ENCODE measurements at regions not wholly inside any gene's neighbourhood (a gene's known extent, or its start where the extent isn't known, plus 50 kb on each side); places are given as distances from the start of the nearest gene placed in this dataset.

DNA sequence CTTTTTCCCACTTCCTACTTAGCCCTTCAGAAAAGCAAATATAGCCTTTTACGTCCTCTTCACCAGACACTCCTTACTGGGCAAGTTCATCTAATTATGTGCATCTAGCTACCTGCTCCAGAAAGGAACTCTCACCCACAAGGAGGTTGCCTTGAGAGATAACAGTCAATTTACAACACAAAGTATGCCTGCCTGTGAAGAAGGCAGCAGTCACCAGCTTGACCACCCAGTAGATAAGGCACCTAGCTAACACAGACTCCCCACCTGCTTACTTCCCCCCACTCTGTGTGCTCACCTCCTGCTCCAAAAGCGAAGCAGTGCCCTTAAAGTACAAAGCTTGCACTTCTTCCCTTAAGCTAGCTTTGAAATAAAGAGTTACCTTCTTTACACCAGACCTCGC lies 111.7 kb upstream of the MRPS30 start:
- TF ChIP-seq, protein P1, sequence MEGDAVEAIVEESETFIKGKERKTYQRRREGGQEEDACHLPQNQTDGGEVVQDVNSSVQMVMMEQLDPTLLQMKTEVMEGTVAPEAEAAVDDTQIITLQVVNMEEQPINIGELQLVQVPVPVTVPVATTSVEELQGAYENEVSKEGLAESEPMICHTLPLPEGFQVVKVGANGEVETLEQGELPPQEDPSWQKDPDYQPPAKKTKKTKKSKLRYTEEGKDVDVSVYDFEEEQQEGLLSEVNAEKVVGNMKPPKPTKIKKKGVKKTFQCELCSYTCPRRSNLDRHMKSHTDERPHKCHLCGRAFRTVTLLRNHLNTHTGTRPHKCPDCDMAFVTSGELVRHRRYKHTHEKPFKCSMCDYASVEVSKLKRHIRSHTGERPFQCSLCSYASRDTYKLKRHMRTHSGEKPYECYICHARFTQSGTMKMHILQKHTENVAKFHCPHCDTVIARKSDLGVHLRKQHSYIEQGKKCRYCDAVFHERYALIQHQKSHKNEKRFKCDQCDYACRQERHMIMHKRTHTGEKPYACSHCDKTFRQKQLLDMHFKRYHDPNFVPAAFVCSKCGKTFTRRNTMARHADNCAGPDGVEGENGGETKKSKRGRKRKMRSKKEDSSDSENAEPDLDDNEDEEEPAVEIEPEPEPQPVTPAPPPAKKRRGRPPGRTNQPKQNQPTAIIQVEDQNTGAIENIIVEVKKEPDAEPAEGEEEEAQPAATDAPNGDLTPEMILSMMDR (IDR thresholded peaks at IDR 0.05), result no peak
- no peaks in the 10 kb centered on the region for H3K36me3 ChIP-seq
- H3K27me3 ChIP-seq (replicated peaks; ENCODE audit: insufficient read depth), result no peaks in the 10 kb centered on the region
- ATAC-seq (ENCODE audit: insufficient number of reproducible peaks, low FRiP score, low read depth), result no peak
- no peaks in the 10 kb centered on the region for H3K4me1 ChIP-seq (ENCODE audit: control insufficient read depth in 1 of 2, low read depth in 2 of 2)
- DNase-seq (ENCODE audit: low spot score), result no peak
- H3K4me3 ChIP-seq, result no peak overlapping the region
- H3K27ac ChIP-seq, result no peak overlapping the region
- H3K9me3 ChIP-seq, result no peaks in the 10 kb centered on the region

DNA sequence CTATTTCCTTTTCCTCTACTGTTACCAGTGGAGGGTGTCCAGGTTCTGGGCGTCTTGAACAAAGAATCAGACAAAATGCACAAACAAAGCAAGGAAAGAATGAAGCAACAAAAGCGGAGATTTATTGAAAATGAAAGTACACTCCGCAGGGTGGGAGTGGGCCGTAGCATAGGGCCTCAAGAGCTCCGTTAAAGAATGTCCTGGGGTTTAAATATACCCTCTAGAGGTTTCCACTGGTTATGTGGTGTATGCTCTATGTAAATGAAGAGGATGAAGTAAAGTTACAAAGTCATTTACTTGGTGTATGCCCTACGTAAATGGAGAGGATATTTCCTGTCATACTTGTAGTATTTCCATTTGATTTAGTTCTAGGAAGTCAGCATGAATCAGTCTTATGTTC lies 113.5 kb upstream of the MRPS30 start:
- no peaks in the 10 kb centered on the region for H3K36me3 ChIP-seq
- no peaks in the 10 kb centered on the region for H3K4me1 ChIP-seq (ENCODE audit: control insufficient read depth in 1 of 2, low read depth in 2 of 2)
- ATAC-seq (ENCODE audit: insufficient number of reproducible peaks, low FRiP score, low read depth), result no peak
- no peak overlapping the region for H3K27ac ChIP-seq
- H3K4me3 ChIP-seq, result no peak overlapping the region
- no peaks in the 10 kb centered on the region for H3K27me3 ChIP-seq (replicated peaks; ENCODE audit: insufficient read depth)
- TF ChIP-seq, protein P1 (IDR thresholded peaks at IDR 0.05), result no peak
- no peaks in the 10 kb centered on the region for H3K9me3 ChIP-seq
- DNase-seq (ENCODE audit: low spot score), result no peak

DNA sequence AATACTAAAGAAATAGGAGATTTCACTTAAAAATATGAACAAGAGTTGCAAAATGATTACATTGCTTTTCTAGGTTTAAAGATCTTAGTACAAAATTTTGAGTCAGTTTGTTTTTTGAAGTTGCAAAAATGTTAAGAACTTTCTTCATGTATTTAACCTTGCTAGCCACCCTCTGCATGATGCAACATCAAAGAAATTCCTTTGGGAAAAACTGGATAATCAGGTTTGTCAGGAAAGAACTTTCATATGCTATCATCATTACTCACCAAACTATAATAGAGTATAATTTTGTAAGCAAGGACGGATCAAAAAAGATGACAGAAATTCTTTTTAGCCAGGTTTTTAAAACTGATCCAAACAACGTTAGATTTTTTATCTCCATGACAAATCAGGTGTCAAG lies 116.9 kb upstream of the MRPS30 start:
- no peaks in the 10 kb centered on the region for H3K4me1 ChIP-seq (ENCODE audit: control insufficient read depth in 1 of 2, low read depth in 2 of 2)
- no peaks in the 10 kb centered on the region for H3K36me3 ChIP-seq
- H3K4me3 ChIP-seq, result no peak overlapping the region
- no peak for DNase-seq (ENCODE audit: low spot score)
- no peak for ATAC-seq (ENCODE audit: insufficient number of reproducible peaks, low FRiP score, low read depth)
- no peaks in the 10 kb centered on the region for H3K27me3 ChIP-seq (replicated peaks; ENCODE audit: insufficient read depth)
- TF ChIP-seq, protein P1 (IDR thresholded peaks at IDR 0.05), result no peak
- no peak overlapping the region for H3K27ac ChIP-seq
- no peaks in the 10 kb centered on the region for H3K9me3 ChIP-seq

DNA sequence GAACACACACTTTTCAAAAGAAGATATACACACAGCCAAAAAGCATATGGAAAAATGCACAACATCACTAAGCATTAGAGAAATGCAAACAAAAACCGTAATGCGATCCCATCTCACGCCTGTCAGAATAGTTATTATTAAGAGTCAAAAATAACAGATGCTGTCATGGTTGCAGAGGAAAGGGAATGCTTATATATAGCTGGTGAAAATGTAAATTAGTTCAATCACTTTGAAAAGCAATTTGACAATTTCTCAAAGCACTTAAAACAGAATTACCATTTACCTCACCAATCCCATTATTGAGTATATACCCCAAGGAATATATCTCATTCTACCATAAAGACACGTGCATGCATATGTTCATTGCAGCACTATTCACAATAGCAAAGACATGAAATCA lies 126.8 kb upstream of the MRPS30 start:
- Histone ChIP-seq H3K27ac (no peak overlapping the region), H3K36me3 (no peaks in the 10 kb centered on the region), H3K9me3 (no peaks in the 10 kb centered on the region), H3K4me1 (ENCODE audit: control insufficient read depth in 1 of 2, low read depth in 2 of 2) (no peaks in the 10 kb centered on the region), H3K27me3 (replicated peaks; ENCODE audit: insufficient read depth) (no peaks in the 10 kb centered on the region), H3K4me3 (no peak overlapping the region)
- DNase-seq (ENCODE audit: low spot score), result no peak
- no peak for ATAC-seq (ENCODE audit: insufficient number of reproducible peaks, low FRiP score, low read depth)
- TF ChIP-seq, protein P1 (IDR thresholded peaks at IDR 0.05), result no peak

DNA sequence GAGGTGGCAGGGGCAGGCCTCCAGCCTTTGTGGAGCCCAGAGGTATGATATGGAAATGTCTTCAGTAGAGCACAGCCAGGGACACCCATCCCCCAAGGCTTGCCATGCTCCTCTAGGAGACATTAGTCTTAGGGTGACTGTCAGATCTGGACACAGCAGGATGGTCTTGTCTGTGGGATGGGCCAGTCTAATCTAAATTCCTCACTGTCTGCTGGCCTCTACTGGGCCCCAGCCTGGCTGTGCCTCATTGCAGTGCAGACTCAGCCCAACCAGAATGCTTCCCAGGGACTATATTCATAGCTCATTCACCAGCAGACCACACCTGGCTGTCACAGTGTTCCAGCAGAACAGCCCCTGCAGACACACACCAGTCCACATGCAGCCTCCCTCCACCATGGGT lies 129.5 kb upstream of the MRPS30 start:
- Histone ChIP-seq H3K27ac (no peak overlapping the region), H3K27me3 (replicated peaks; ENCODE audit: insufficient read depth) (no peaks in the 10 kb centered on the region), H3K4me3 (no peak overlapping the region), H3K9me3 (no peaks in the 10 kb centered on the region), H3K4me1 (ENCODE audit: control insufficient read depth in 1 of 2, low read depth in 2 of 2) (no peaks in the 10 kb centered on the region), H3K36me3 (no peaks in the 10 kb centered on the region)
- no peak for DNase-seq (ENCODE audit: low spot score)
- ATAC-seq (ENCODE audit: insufficient number of reproducible peaks, low FRiP score, low read depth), result no peak
- TF ChIP-seq, protein P1 (IDR thresholded peaks at IDR 0.05), result no peak

All from thoracic aorta (tissue), 2 donors.